ENCODE measurements at regions not wholly inside any gene's neighbourhood (a gene's known extent, or its start where the extent isn't known, plus 50 kb on each side); places are given as distances from the start of the nearest gene placed in this dataset.

- TF ChIP-seq PATZ1 (CRISPR knock-in tag; IDR thresholded peaks at IDR 0.05; ENCODE audit: borderline replicate concordance) (no peak), ZFP30 (CRISPR knock-in tag; IDR thresholded peaks at IDR 0.05) (no peak), ISL1 (CRISPR knock-in tag; IDR thresholded peaks at IDR 0.05) (no peak), ZNF8 (CRISPR knock-in tag; IDR thresholded peaks at IDR 0.05) (no peak), TOX (CRISPR knock-in tag; IDR thresholded peaks at IDR 0.05; ENCODE audit: borderline replicate concordance) (no peak), CSDC2 (CRISPR knock-in tag; IDR thresholded peaks at IDR 0.05) (no peak)
Measured at GRCh38 chr5:97854871-97855762, 672.1 kb upstream of the RIOK2 start (continued).

GRCh38 chr5:97874491-97874890 is 691.4 kb upstream of the RIOK2 start:
- no peak for ATAC-seq
- TF ChIP-seq GLIS3 (CRISPR knock-in tag; IDR thresholded peaks at IDR 0.05) (no peak), ISL1 (CRISPR knock-in tag; IDR thresholded peaks at IDR 0.05) (no peak), TCF4 (CRISPR knock-in tag; IDR thresholded peaks at IDR 0.05; ENCODE audit: borderline replicate concordance) (no peak)

- ATAC-seq = no peak
Measured at GRCh38 chr5:97876272-97876671, 693.2 kb upstream of the RIOK2 start.

GRCh38 chr5:97877588-97877987 is 694.5 kb upstream of the RIOK2 start:
- ATAC-seq = no peak
- TF ChIP-seq TSHZ2 (CRISPR knock-in tag; IDR thresholded peaks at IDR 0.05) (no peak), CSRNP3 (CRISPR knock-in tag; IDR thresholded peaks at IDR 0.05) (no peak), ZFP30 (CRISPR knock-in tag; IDR thresholded peaks at IDR 0.05) (no peak)

More at GRCh38 chr5:97876272-97876671, 693.2 kb upstream of the RIOK2 start:
- TF ChIP-seq PATZ1 (CRISPR knock-in tag; IDR thresholded peaks at IDR 0.05; ENCODE audit: borderline replicate concordance) (no peak), ESRRG (CRISPR knock-in tag; IDR thresholded peaks at IDR 0.05) (no peak), BACH2 (CRISPR knock-in tag; IDR thresholded peaks at IDR 0.05; ENCODE audit: borderline replicate concordance) (no peak), ISL1 (CRISPR knock-in tag; IDR thresholded peaks at IDR 0.05) (no peak), TSHZ2 (CRISPR knock-in tag; IDR thresholded peaks at IDR 0.05) (no peak), TCF4 (CRISPR knock-in tag; IDR thresholded peaks at IDR 0.05; ENCODE audit: borderline replicate concordance) (no peak)

- no peak for ATAC-seq
- TF ChIP-seq RARB (CRISPR knock-in tag; IDR thresholded peaks at IDR 0.05) = no peak
- no peak for TF ChIP-seq ESRRG (CRISPR knock-in tag; IDR thresholded peaks at IDR 0.05)
- TF ChIP-seq PATZ1 (CRISPR knock-in tag; IDR thresholded peaks at IDR 0.05; ENCODE audit: borderline replicate concordance) = no peak
- no peak for TF ChIP-seq TOX (CRISPR knock-in tag; IDR thresholded peaks at IDR 0.05; ENCODE audit: borderline replicate concordance)
- no peak for TF ChIP-seq ZC3H10 (CRISPR knock-in tag; IDR thresholded peaks at IDR 0.05)
- no peak for TF ChIP-seq TSHZ2 (CRISPR knock-in tag; IDR thresholded peaks at IDR 0.05)
- TF ChIP-seq OSR1 (CRISPR knock-in tag; IDR thresholded peaks at IDR 0.05) = no peak
- no peak for TF ChIP-seq ZFP3 (CRISPR knock-in tag; IDR thresholded peaks at IDR 0.05)
Measured at GRCh38 chr5:97888439-97888838, 705.4 kb upstream of the RIOK2 start.
